ENCODE measurements at regions not wholly inside any gene's neighbourhood (a gene's known extent, or its start where the extent isn't known, plus 50 kb on each side); places are given as distances from the start of the nearest gene placed in this dataset.

GRCh38 chr6:150456466-150456865 lies 87.7 kb downstream of the IYD start:
- H3K27ac Mint-ChIP-seq = no peak overlapping the region
- H3K27me3 Mint-ChIP-seq = peaks cover 5% of the 10 kb centered on the region
- ChIA-PET CTCF (no interaction called here), POLR2A (no interaction called here)
- no peak for DNase-seq
- H3K4me1 Mint-ChIP-seq (ENCODE audit: low read depth) = no peaks in the 10 kb centered on the region
- no peaks in the 10 kb centered on the region for H3K9me3 Mint-ChIP-seq
- intact Hi-C loops (cut with micrococcal nuclease) = no loop called here
- no peak overlapping the region for H3K4me3 Mint-ChIP-seq
- H3K36me3 Mint-ChIP-seq = no peaks in the 10 kb centered on the region

- POLR2A ChIA-PET = no interaction called here
- no peaks in the 10 kb centered on the region for H3K36me3 Mint-ChIP-seq
- H3K4me3 Mint-ChIP-seq = no peak overlapping the region
- peaks cover 5% of the 10 kb centered on the region for H3K27me3 Mint-ChIP-seq
- intact Hi-C loops (cut with micrococcal nuclease) = no loop called here
- DNase-seq = no peak
- H3K9me3 Mint-ChIP-seq = no peaks in the 10 kb centered on the region
- H3K4me1 Mint-ChIP-seq (ENCODE audit: low read depth) = no peaks in the 10 kb centered on the region
- no peak overlapping the region for H3K27ac Mint-ChIP-seq
- CTCF ChIA-PET = no interaction called here
Measured at GRCh38 chr6:150456902-150457643, 88.3 kb downstream of the IYD start.

DNA sequence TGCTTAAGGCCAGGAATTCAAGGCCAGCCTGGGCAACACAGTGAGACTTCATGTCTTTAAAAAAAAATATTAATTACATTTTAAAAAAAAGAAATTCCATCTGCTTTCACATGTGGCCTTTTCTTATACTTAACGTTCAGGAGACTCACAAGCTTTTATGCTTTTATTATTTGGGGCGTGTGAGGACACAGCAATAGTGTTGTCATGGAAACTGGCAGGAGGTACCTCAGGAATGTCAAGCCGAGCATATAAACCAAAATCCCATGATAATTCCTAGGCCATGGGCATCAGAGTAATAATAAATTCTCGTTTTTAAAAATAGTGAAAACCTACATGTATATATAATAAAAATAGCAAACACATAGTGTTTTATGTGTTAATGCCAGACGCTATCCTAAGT lies 89.8 kb downstream of the IYD start:
- Mint-ChIP-seq H3K4me1 (ENCODE audit: low read depth) (no peaks in the 10 kb centered on the region), H3K27me3 (peaks cover 5% of the 10 kb centered on the region), H3K36me3 (no peaks in the 10 kb centered on the region), H3K9me3 (no peaks in the 10 kb centered on the region), H3K4me3 (no peak overlapping the region), H3K27ac (no peak overlapping the region)
- no peak for DNase-seq
- ChIA-PET CTCF (no interaction called here), POLR2A (no interaction called here)
- intact Hi-C loops (cut with micrococcal nuclease) = no loop called here

DNA sequence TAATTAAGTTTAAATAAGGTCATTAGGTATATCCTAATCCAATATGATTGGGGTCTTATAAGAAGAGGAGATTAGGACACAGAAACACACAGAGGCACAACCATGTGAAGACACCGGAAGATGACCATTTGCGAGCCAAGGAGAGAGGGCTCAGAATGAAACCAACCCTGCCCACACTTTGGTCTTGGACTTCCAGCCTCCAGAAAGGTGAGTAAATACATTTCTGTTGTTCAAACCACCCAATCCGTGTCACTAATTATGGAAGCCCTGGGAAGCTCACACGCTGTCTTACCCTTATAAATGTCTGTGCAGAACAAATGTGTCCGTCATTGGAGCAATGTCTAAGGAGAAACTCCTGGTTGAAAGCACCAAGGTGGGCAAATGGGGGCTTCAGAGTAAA lies 95.0 kb downstream of the IYD start:
- intact Hi-C loops (cut with micrococcal nuclease) = no loop called here
- Mint-ChIP-seq H3K36me3 (no peaks in the 10 kb centered on the region), H3K27me3 (no peaks in the 10 kb centered on the region), H3K4me1 (ENCODE audit: low read depth) (no peaks in the 10 kb centered on the region), H3K4me3 (no peak overlapping the region), H3K9me3 (no peaks in the 10 kb centered on the region), H3K27ac (no peak overlapping the region)
- no peak for DNase-seq
- POLR2A ChIA-PET = no interaction called here
- CTCF ChIA-PET = no interaction called here

GRCh38 chr6:150464966-150465365 lies 96.2 kb downstream of the IYD start:
- Mint-ChIP-seq H3K27ac (no peak overlapping the region), H3K4me3 (no peak overlapping the region), H3K36me3 (no peaks in the 10 kb centered on the region), H3K27me3 (peaks cover 2% of the 10 kb centered on the region), H3K9me3 (no peaks in the 10 kb centered on the region), H3K4me1 (ENCODE audit: low read depth) (no peaks in the 10 kb centered on the region)
- DNase-seq = no peak
- intact Hi-C loops (cut with micrococcal nuclease) = no loop called here
- ChIA-PET POLR2A (no interaction called here), CTCF (interaction anchor here (1.2 kb wide), 1 partner anchor 69 kb away, joined by 4 read pairs; no protein-coding TSS in a partner anchor)

GRCh38 chr6:150465610-150466009 lies 96.8 kb downstream of the IYD start:
- no peak overlapping the region for H3K27ac Mint-ChIP-seq

GRCh38 chr6:150466196-150466595 lies 97.4 kb downstream of the IYD start:
- H3K27ac Mint-ChIP-seq = no peak overlapping the region
- no peaks in the 10 kb centered on the region for H3K9me3 Mint-ChIP-seq
- ChIA-PET CTCF (no interaction called here), POLR2A (no interaction called here)
- no peak overlapping the region for H3K4me3 Mint-ChIP-seq
- no peaks in the 10 kb centered on the region for H3K36me3 Mint-ChIP-seq
- H3K27me3 Mint-ChIP-seq = peaks cover 7% of the 10 kb centered on the region
- no peak for DNase-seq
- no peaks in the 10 kb centered on the region for H3K4me1 Mint-ChIP-seq (ENCODE audit: low read depth)
- intact Hi-C loops (cut with micrococcal nuclease) = no loop called here

More at GRCh38 chr6:150465610-150466009, 96.8 kb downstream of the IYD start:
- Mint-ChIP-seq H3K36me3 (no peaks in the 10 kb centered on the region), H3K4me3 (no peak overlapping the region), H3K27me3 (peaks cover 7% of the 10 kb centered on the region), H3K4me1 (ENCODE audit: low read depth) (no peaks in the 10 kb centered on the region), H3K9me3 (no peaks in the 10 kb centered on the region)
- ChIA-PET POLR2A (no interaction called here), CTCF (interaction anchor here (1.2 kb wide), 1 partner anchor 70 kb away, joined by 4 read pairs; no protein-coding TSS in a partner anchor)
- intact Hi-C loops (cut with micrococcal nuclease) = no loop called here
- DNase-seq = no peak

- Mint-ChIP-seq H3K27ac (no peak overlapping the region), H3K27me3 (peaks cover 8% of the 10 kb centered on the region), H3K36me3 (no peaks in the 10 kb centered on the region), H3K4me3 (no peak overlapping the region), H3K9me3 (peaks cover 2% of the 10 kb centered on the region), H3K4me1 (ENCODE audit: low read depth) (no peaks in the 10 kb centered on the region)
- CTCF ChIA-PET = interaction anchor here (0.6 to 1.1 kb wide), 2 partner anchors 135 to 328 kb away, joined by 3 read pairs; no protein-coding TSS in a partner anchor
- intact Hi-C loops (cut with micrococcal nuclease) = no loop called here
- no peak for DNase-seq
- POLR2A ChIA-PET = no interaction called here
Measured at GRCh38 chr6:150470131-150470530, 101.3 kb downstream of the IYD start.

- Mint-ChIP-seq H3K36me3 (no peaks in the 10 kb centered on the region), H3K4me3 (no peak overlapping the region), H3K9me3 (peaks cover 2% of the 10 kb centered on the region), H3K27me3 (peaks cover 8% of the 10 kb centered on the region), H3K4me1 (ENCODE audit: low read depth) (no peaks in the 10 kb centered on the region), H3K27ac (no peak overlapping the region)
- CTCF ChIA-PET = interaction anchor here (1.1 kb wide), 1 partner anchor 136 kb away, joined by 3 read pairs; no protein-coding TSS in a partner anchor
- POLR2A ChIA-PET = no interaction called here
- intact Hi-C loops (cut with micrococcal nuclease) = no loop called here
- DNase-seq = no peak
Measured at GRCh38 chr6:150470960-150471665, 102.3 kb downstream of the IYD start.

DNA sequence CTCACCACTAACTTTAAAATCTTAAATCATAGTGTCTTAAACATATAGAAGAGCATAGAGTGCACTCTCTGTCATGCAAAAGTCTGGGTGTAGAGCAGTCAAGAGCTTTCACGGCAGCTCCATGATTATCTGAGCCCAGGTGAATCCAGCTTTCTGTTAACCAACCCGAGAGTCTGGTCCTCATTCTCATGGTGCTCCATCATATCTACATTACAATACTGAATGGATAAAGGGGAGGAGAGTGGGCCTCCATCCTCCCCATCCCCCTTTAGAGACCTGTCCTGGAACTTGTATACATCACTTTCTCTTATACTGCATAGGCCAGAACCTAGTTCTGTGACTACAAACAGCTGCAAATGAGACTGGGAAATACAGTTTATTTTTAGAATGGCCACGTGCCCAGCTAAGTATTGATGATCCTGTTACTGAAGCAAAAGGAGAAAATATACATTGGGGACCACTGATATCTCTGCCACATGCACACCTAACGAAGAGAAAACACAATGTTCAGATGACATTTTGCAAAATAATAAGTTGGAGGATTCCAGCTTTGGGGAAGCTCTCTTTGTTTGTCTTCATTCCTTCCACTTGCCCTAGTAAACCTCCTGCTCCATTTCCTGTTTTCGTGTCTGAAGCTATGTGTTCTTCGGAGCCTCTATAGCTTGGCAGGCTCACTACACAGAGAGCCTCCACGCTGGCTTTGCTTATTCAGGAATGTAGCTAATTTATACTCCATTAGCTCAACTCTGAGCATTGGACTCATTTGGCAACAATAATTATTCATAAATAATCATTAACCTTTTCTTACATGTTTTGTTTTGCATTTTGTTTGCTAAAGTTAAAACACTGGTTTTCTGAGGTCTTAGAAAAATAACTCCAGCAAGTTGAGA lies 110.1 kb downstream of the IYD start:
- Mint-ChIP-seq H3K4me1 (ENCODE audit: low read depth) (no peaks in the 10 kb centered on the region), H3K4me3 (no peak overlapping the region), H3K36me3 (no peaks in the 10 kb centered on the region), H3K27ac (no peak overlapping the region), H3K9me3 (peaks cover 2% of the 10 kb centered on the region), H3K27me3 (peaks cover 6% of the 10 kb centered on the region)
- CTCF ChIA-PET = interaction anchor here (0.6 kb wide), 1 partner anchor 339 kb away, joined by 3 read pairs; no protein-coding TSS in a partner anchor
- intact Hi-C loops (cut with micrococcal nuclease) = no loop called here
- no peak for DNase-seq
- POLR2A ChIA-PET = no interaction called here

GRCh38 chr6:150482883-150483409 lies 114.1 kb downstream of the IYD start:
- intact Hi-C loops (cut with micrococcal nuclease) = no loop called here
- no peak overlapping the region for H3K27ac Mint-ChIP-seq
- H3K4me1 Mint-ChIP-seq (ENCODE audit: low read depth) = no peaks in the 10 kb centered on the region
- POLR2A ChIA-PET = no interaction called here
- no peak for DNase-seq
- CTCF ChIA-PET = no interaction called here
- H3K4me3 Mint-ChIP-seq = no peak overlapping the region
- no peaks in the 10 kb centered on the region for H3K9me3 Mint-ChIP-seq
- no peaks in the 10 kb centered on the region for H3K36me3 Mint-ChIP-seq
- peaks cover 3% of the 10 kb centered on the region for H3K27me3 Mint-ChIP-seq
